HG03039 (cell line): ENCODE measurements at regions not wholly inside any gene's neighbourhood (a gene's known extent, or its start where the extent isn't known, plus 50 kb on each side); places are given as distances from the start of the nearest gene placed in this dataset.

ENCODE experiments used
- ATAC-seq: cut with Tn5 transposase; IDR thresholded peaks from one replicate; pipeline ENCODE4 v1.9.1; 2021; ENCODE audit warnings: mild to moderate bottlenecking, moderate library complexity; ENCODE audit not compliant: unreplicated experiment

DNA sequence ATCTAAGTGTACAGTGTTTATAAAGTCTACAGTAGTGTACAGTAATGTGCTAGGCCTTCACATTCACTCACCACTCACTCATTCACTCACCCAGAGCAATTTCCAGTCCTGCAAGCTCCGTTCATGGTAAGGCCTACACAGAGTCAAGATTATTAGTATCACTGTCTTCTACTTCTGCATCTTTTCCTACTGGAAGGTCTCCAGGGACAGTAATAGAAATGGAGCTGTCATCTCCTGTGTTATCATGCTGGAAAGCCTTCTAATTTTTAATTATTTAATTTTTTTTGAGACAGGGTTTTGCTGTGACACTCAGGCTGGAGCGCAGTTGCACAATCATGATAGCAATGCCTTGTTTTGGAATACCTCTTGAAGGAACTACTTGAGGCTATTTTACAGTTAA is 207.0 kb downstream of the HTR7 start:
- ATAC-seq: no peak

- no peak for ATAC-seq
Measured at GRCh38 chr10:90652519-90652918, 205.3 kb downstream of the HTR7 start.

- no peak for ATAC-seq
Measured at GRCh38 chr10:90658791-90659190, 199.0 kb downstream of the HTR7 start.

DNA sequence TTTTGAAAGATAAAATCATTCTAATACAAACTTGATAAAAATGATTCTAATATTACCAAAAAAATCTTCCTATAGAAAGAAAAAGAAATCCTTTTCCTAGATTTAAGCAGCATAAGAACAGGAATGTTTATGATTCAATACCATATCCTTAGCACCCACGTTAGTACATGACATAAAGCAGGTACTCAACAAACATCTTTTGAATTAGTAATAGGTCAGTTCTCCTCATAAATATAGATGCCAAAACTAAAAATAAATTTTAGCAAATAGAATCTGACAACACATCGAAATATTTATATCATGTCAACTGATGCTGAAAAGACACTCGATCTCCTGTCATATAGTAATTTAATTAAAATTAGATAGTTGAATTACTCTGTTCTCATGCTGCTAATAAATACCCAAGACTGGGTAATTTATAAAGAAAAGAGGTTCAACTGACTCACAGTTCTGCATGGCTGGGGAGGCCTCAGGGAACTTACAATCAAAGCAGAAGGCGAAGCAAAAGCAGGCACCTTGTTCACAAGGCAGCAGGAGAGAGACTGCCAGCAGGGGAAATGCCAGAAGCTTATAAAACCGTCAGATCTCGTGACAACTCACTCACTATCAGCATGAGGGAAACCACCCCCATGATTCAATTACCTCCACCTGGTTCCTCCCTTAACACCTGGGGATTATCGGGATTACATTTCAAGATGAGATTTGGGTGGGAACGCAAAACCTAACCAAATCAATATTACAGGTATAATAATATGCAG is 191.8 kb downstream of the HTR7 start:
- no peak for ATAC-seq

DNA sequence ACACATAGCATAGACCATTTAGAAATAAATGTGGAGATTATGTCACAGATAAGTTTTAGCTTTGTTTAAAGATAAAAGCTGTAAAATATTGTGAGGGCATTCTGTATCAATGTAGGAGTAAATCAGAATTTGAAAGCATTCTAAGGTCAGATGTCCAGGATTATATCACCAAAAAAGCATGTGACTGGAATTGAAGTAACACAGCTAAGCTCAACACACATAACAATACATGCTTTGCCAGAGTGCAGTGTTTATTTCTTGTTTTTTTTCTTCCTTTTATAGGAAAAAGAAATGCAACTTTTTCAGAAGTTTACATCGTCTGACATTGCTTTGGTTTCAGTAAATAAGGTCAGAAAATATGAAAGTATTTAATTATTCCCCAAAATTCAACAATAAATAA is 183.4 kb downstream of the HTR7 start:
- no peak for ATAC-seq

GRCh38 chr10:90674928-90675327 is 182.9 kb downstream of the HTR7 start:
- no peak for ATAC-seq

DNA sequence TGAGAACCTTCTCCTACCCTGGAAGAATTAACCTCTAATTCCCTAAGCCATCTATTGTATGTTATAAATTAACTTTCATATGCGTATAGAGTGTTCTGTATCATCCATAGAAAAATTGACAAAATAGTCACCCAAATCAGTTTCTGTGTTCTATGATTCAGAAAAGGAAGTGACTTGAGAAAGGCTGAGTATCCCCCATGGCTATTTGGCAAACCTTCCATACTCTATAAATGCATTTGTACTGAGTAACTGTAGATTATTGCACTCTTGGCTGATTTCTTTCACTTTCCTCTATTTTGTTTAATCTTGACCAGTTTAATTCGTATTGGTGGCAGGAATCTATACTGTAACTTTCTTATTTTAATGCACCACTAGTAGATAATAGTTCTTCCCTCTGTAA is 182.2 kb downstream of the HTR7 start:
- ATAC-seq: no peak
